NT2/D1 (cell line): ENCODE measurements at regions not wholly inside any gene's neighbourhood (a gene's known extent, or its start where the extent isn't known, plus 50 kb on each side); places are given as distances from the start of the nearest gene placed in this dataset.
"Not testable (repeated sequence)": the region's sequence is repeated elsewhere in the genome, so short reads cannot be mapped to it uniquely, and the experiment has no call there.

ENCODE experiments used
- DNase-seq: peaks from one replicate; pipeline ENCODE4 v3.0.0-alpha.2; 2011; ENCODE audit warnings: low read depth, low spot score
- H3K27me3 ChIP-seq: 2 replicates; pipeline ENCODE4 v1.6.0; 2011; ENCODE audit warnings: mild to moderate bottlenecking; ENCODE audit not compliant: insufficient read length, insufficient read depth
- H3K36me3 ChIP-seq: 2 replicates; pipeline ENCODE4 v1.6.1; 2011; ENCODE audit warnings: mild to moderate bottlenecking, low read length, mixed read lengths; ENCODE audit not compliant: insufficient read depth, insufficient read length
- H3K4me1 ChIP-seq: 2 replicates; pipeline ENCODE4 v1.5.1; 2011; ENCODE audit not compliant: insufficient read depth, insufficient read length
- H3K4me3 ChIP-seq: 2 replicates; pipeline ENCODE4 v1.5.1; 2011; ENCODE audit warnings: low read depth; ENCODE audit not compliant: insufficient read length
- H3K9ac ChIP-seq: 2 replicates; pipeline ENCODE4 v1.6.0; 2011; ENCODE audit warnings: low read depth; ENCODE audit not compliant: insufficient read length
- H3K9me3 ChIP-seq: 2 replicates; pipeline ENCODE4 v1.5.1; 2011; ENCODE audit warnings: mild to moderate bottlenecking, low read length; ENCODE audit not compliant: insufficient read depth
- SUZ12 ChIP-seq: IDR thresholded peaks from 2 replicates; pipeline ENCODE4 v1.6.1; 2011; ENCODE audit not compliant: insufficient read length, insufficient read depth; ENCODE audit errors: extremely low read depth
- YY1 ChIP-seq: IDR thresholded peaks from 2 replicates; pipeline ENCODE4 v1.6.1; 2011; ENCODE audit not compliant: insufficient read length, insufficient read depth
- ZNF274 ChIP-seq: IDR thresholded peaks from 2 replicates; pipeline ENCODE4 v1.6.1; 2011; ENCODE audit warnings: mild to moderate bottlenecking, low read depth, low read length

DNA sequence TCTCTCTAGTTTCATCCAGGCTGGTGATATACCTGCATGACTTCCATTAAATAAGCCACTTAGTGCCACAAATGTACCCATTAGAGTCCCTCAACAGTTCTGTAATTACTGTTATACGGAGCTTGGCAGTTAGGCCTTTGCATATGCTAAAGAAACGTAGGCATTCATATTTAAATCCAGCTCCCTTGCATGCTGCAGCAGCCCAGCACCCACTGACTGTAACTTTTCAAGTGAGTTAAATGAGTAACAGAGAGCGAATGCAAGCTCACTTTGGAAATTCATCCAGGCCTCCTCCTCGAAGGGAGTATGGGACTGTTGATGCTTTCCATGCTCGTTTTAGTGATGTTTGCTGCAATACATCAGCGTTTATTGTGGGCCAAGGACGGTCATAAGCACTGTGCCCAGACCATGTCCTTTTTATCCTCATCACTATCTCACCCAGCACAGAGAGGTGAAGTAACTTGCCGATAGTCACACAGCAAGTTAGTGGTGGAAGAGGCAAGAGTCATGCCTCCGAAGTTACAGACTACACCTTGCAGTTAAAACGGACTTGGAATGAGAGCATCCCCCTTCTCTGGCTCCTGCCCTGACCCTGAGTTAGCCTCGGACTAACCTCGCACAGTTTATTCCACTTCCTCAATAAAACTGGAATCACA lies 179.4 kb upstream of the PDE10A start:
- H3K36me3 ChIP-seq: no peaks in the 10 kb centered on the region
- H3K9me3 ChIP-seq: no peaks in the 10 kb centered on the region
- no peak for DNase-seq
- H3K9ac ChIP-seq: no peak overlapping the region
- H3K4me3 ChIP-seq: no peak overlapping the region
- H3K27me3 ChIP-seq: no peaks in the 10 kb centered on the region
- no peak for TF ChIP-seq SUZ12
- no peak for TF ChIP-seq YY1
- TF ChIP-seq ZNF274: no peak
- H3K4me1 ChIP-seq: peaks cover 13% of the 10 kb centered on the region

GRCh38 chr6:165841153-165841558 lies 178.1 kb upstream of the PDE10A start:
- no peak overlapping the region for H3K4me3 ChIP-seq
- H3K27me3 ChIP-seq: no peaks in the 10 kb centered on the region
- TF ChIP-seq ZNF274 (no peak), YY1 (no peak), SUZ12 (no peak)
- H3K9me3 ChIP-seq: no peaks in the 10 kb centered on the region
- DNase-seq: no peak
- H3K9ac ChIP-seq: no peak overlapping the region
- H3K36me3 ChIP-seq: no peaks in the 10 kb centered on the region
- H3K4me1 ChIP-seq: peaks cover 11% of the 10 kb centered on the region

DNA sequence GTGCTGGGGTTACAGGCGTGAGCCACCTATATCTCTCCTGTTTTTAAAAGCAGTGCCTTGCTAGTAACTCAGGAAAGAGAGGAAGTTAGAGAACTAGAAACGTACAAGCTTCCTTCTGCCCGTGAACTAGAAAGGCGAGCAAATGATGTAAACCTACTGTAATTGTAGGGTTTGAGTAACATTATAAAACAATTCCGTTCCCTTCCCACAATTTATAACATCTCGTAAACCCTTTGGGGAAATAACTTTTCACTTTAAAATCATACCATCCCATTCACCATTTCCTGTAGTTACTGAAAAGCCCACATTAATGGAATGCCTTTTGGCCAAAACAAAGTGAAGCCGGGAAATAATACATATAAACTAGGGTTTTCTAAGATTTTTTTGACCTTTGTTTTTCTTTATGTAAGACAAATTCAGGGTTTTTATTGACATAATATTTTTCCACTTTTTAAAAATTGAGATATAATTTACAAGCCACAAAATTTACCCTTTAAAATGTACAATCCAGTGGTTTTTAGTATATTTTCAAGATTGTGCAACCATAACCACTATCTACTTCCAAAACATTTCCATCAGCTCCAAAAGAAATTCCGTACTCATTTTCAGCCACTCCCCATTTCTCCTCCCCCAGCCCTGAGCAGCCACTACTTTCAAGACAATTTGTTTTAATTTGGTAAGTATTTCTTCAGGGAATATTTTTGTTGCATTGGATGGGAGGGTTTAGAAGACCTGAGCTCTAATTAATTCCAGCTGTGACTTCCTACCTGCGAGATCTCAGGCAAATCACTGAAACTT lies 175.1 kb upstream of the PDE10A start:
- H3K9me3 ChIP-seq: no peaks in the 10 kb centered on the region
- H3K36me3 ChIP-seq: no peaks in the 10 kb centered on the region
- no peak overlapping the region for H3K9ac ChIP-seq
- H3K27me3 ChIP-seq: no peaks in the 10 kb centered on the region
- TF ChIP-seq SUZ12: no peak
- TF ChIP-seq YY1: no peak
- TF ChIP-seq ZNF274: no peak
- DNase-seq: no peak
- H3K4me1 ChIP-seq: peaks cover 13% of the 10 kb centered on the region
- H3K4me3 ChIP-seq: no peak overlapping the region

- not testable (repeated sequence) for H3K9ac ChIP-seq, H3K4me3 ChIP-seq, DNase-seq, H3K4me1 ChIP-seq, H3K9me3 ChIP-seq, H3K36me3 ChIP-seq, H3K27me3 ChIP-seq
These were observed 173.6 kb upstream of the PDE10A start for GRCh38 chr6:165836648-165837047.

DNA sequence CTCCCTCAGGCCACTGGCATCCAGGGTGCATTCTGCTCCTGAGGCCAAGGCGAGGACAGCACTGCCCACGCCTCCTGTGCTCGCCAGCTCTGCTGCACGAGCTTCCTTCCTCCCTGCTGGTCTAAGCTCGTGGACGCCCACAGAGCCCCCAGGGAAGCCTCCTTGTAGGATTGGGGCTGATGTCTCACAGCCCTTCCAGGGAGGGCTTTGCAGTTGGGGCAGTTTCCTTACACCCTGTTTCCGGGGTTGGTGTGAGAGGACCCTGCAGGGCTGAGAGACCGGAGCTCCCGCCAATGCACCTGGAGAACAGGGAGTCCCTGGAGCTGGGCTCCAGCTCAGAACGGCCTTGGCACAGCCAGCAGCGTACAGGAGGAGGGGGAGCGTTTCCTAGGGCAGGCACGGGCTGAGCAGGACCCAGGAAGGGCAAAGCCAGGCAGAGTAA lies 172.4 kb upstream of the PDE10A start:
- Histone ChIP-seq H3K9me3 (no peaks in the 10 kb centered on the region), H3K4me1 (peaks cover 5% of the 10 kb centered on the region), H3K27me3 (no peaks in the 10 kb centered on the region), H3K9ac (no peak overlapping the region), H3K36me3 (no peaks in the 10 kb centered on the region), H3K4me3 (no peak overlapping the region)
- no peak for TF ChIP-seq YY1
- no peak for TF ChIP-seq ZNF274
- TF ChIP-seq SUZ12: no peak
- no peak for DNase-seq

GRCh38 chr6:165834613-165835259 lies 171.7 kb upstream of the PDE10A start:
- Histone ChIP-seq H3K4me1 (peaks cover 5% of the 10 kb centered on the region), H3K36me3 (no peaks in the 10 kb centered on the region), H3K4me3 (no peak overlapping the region), H3K9ac (no peak overlapping the region), H3K27me3 (no peaks in the 10 kb centered on the region), H3K9me3 (no peaks in the 10 kb centered on the region)
- TF ChIP-seq YY1: no peak
- TF ChIP-seq ZNF274: no peak
- TF ChIP-seq SUZ12: no peak
- DNase-seq: no peak

DNA sequence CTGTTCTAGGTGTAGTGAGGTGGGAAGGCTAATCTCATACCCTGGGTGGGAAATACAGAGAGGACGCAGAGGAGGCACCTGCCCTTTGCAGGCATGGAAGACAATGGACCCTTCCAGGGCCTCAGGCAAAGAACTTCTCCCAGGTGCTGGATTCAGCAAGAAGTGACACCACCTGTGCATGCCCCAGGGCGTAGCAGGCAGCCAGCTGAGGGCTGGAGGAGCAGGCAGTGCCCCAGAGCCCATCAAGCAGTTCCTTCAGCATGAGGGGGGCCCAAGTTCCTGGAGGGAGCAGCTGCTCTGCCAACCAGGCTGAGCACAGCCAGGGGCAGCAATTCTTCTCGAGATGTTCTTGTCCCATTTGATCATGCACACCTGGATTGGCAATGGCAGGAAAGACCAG lies 170.3 kb upstream of the PDE10A start:
- Histone ChIP-seq H3K9me3 (no peaks in the 10 kb centered on the region), H3K4me1 (peaks cover 5% of the 10 kb centered on the region), H3K27me3 (no peaks in the 10 kb centered on the region), H3K9ac (no peak overlapping the region), H3K36me3 (no peaks in the 10 kb centered on the region), H3K4me3 (no peak overlapping the region)
- TF ChIP-seq SUZ12 (no peak), ZNF274 (no peak), YY1 (no peak)
- no peak for DNase-seq
